Neural progenitor cell (in vitro differentiated cells): ENCODE measurements at regions not wholly inside any gene's neighbourhood (a gene's known extent, or its start where the extent isn't known, plus 50 kb on each side); places are given as distances from the start of the nearest gene placed in this dataset.

Experiments used
- DNase-seq: peaks from one replicate; pipeline ENCODE4 v3.0.0-alpha.2; 2016; ENCODE audit warnings: low spot score
- H2AFZ ChIP-seq: fragments of 200-600 bp; sonication (generic); replicated peaks from 2 replicates; pipeline ENCODE4 v1.6.1; 2016; ENCODE audit warnings: antibody characterized with exemption
- H3F3A ChIP-seq: fragments of 200-600 bp; sonication (generic); 2 replicates; pipeline ENCODE4 v1.6.1; 2016; ENCODE audit warnings: antibody characterized with exemption, low read depth
- H3K27ac ChIP-seq: fragments of 200-600 bp; sonication (generic); 2 replicates; pipeline ENCODE4 v1.5.1; 2016; ENCODE audit warnings: mild to moderate bottlenecking
- H3K27me3 ChIP-seq: fragments of 200-600 bp; sonication (generic); 2 replicates; pipeline ENCODE4 v1.6.1; 2016; ENCODE audit warnings: mild to moderate bottlenecking, moderate library complexity
- H3K36me3 ChIP-seq: fragments of 200-600 bp; sonication (generic); 2 replicates; pipeline ENCODE4 v1.5.1; 2016
- H3K4me1 ChIP-seq: fragments of 200-600 bp; sonication (generic); 2 replicates; pipeline ENCODE4 v1.6.1; 2016; ENCODE audit warnings: mixed run types
- H3K4me2 ChIP-seq: fragments of 200-600 bp; sonication (generic); 2 replicates; pipeline ENCODE4 v1.6.1; 2016
- H3K4me3 ChIP-seq: fragments of 200-600 bp; sonication (generic); 2 replicates; pipeline ENCODE4 v1.5.1; 2016
- H3K79me2 ChIP-seq: fragments of 200-600 bp; sonication (generic); 2 replicates; pipeline ENCODE4 v1.6.1; 2016; ENCODE audit warnings: low read depth
- H3K9ac ChIP-seq: fragments of 200-600 bp; sonication (generic); 2 replicates; pipeline ENCODE4 v1.6.1; 2016
- H3K9me3 ChIP-seq: fragments of 200-600 bp; sonication (generic); 2 replicates; pipeline ENCODE4 v1.5.1; 2016; ENCODE audit warnings: low read depth
- H4K20me1 ChIP-seq: fragments of 200-600 bp; sonication (generic); 2 replicates; pipeline ENCODE4 v1.6.1; 2016; ENCODE audit warnings: low read depth
- H3K27ac Mint-ChIP-seq: 3 replicates; pipeline ENCODE4 v1.8.0; 2021; ENCODE audit warnings: mixed read lengths
- H3K27me3 Mint-ChIP-seq: 2 replicates; pipeline ENCODE4 v1.8.0; 2022; ENCODE audit warnings: low read depth, mild to moderate bottlenecking, inconsistent platforms, moderate library complexity, mixed read lengths; ENCODE audit not compliant: insufficient read depth
- H3K36me3 Mint-ChIP-seq: 3 replicates; pipeline ENCODE4 v1.8.0; 2021; ENCODE audit warnings: mixed read lengths
- H3K4me1 Mint-ChIP-seq: 3 replicates; pipeline ENCODE4 v1.8.0; 2021; ENCODE audit warnings: mixed read lengths
- H3K4me3 Mint-ChIP-seq: 3 replicates; pipeline ENCODE4 v1.8.0; 2021; ENCODE audit warnings: mild to moderate bottlenecking, moderate library complexity, mixed read lengths
- H3K9me3 Mint-ChIP-seq: 3 replicates; pipeline ENCODE4 v1.8.0; 2020; ENCODE audit warnings: mixed read lengths
- CTCF ChIP-seq: fragments of 200-600 bp; sonication (generic); IDR thresholded peaks from 2 replicates; pipeline ENCODE4 v1.5.1; 2017; ENCODE audit warnings: antibody characterized with exemption, mild to moderate bottlenecking
- EZH2 ChIP-seq: fragments of 200-600 bp; sonication (generic); IDR thresholded peaks from 2 replicates; pipeline ENCODE4 v1.6.1; 2017; ENCODE audit warnings: antibody characterized with exemption, mild to moderate bottlenecking, moderate library complexity
- EZH2phosphoT487 ChIP-seq: fragments of 200-600 bp; sonication (generic); IDR thresholded peaks from 2 replicates; pipeline ENCODE4 v1.6.1; 2017; ENCODE audit warnings: antibody characterized with exemption

GRCh38 chr2:221673248-221673647 is 101.1 kb upstream of the EPHA4 start:
- Histone ChIP-seq H4K20me1 (no peaks in the 10 kb centered on the region), H3K4me1 (no peaks in the 10 kb centered on the region), H3F3A (no peaks in the 10 kb centered on the region), H3K9ac (no peak overlapping the region), H3K27ac (no peak overlapping the region), H3K9me3 (no peaks in the 10 kb centered on the region), H3K4me2 (no peak overlapping the region), H3K36me3 (no peaks in the 10 kb centered on the region), H2AFZ (no peak overlapping the region), H3K27me3 (no peaks in the 10 kb centered on the region), H3K4me3 (no peak overlapping the region), H3K79me2 (no peaks in the 10 kb centered on the region)
- H3K9me3 Mint-ChIP-seq, result peaks cover 4% of the 10 kb centered on the region
- no peak overlapping the region for H3K27ac Mint-ChIP-seq
- H3K36me3 Mint-ChIP-seq, result no peaks in the 10 kb centered on the region
- H3K4me3 Mint-ChIP-seq, result no peak overlapping the region
- no peak for DNase-seq
- peaks cover 3% of the 10 kb centered on the region for H3K27me3 Mint-ChIP-seq
- no peak for TF ChIP-seq EZH2phosphoT487
- no peak for TF ChIP-seq CTCF
- no peak for TF ChIP-seq EZH2
- H3K4me1 Mint-ChIP-seq, result no peaks in the 10 kb centered on the region

- no peaks in the 10 kb centered on the region for H3K4me1 ChIP-seq
- H3K9ac ChIP-seq, result no peak overlapping the region
- peaks cover 6% of the 10 kb centered on the region for H3K9me3 Mint-ChIP-seq
- H3K36me3 ChIP-seq, result no peaks in the 10 kb centered on the region
- H3K36me3 Mint-ChIP-seq, result no peaks in the 10 kb centered on the region
- no peaks in the 10 kb centered on the region for H3K27me3 Mint-ChIP-seq
- no peak for TF ChIP-seq EZH2phosphoT487
- TF ChIP-seq EZH2, result no peak
- no peak for TF ChIP-seq CTCF
- no peak for DNase-seq
- H3K27ac Mint-ChIP-seq, result no peak overlapping the region
- H3K4me2 ChIP-seq, result no peak overlapping the region
- no peaks in the 10 kb centered on the region for H3K4me1 Mint-ChIP-seq
- H3K27ac ChIP-seq, result no peak overlapping the region
- no peak overlapping the region for H2AFZ ChIP-seq
- H3K4me3 ChIP-seq, result no peak overlapping the region
- H4K20me1 ChIP-seq, result no peaks in the 10 kb centered on the region
- no peak overlapping the region for H3K4me3 Mint-ChIP-seq
- no peaks in the 10 kb centered on the region for H3K79me2 ChIP-seq
- H3F3A ChIP-seq, result no peaks in the 10 kb centered on the region
- H3K27me3 ChIP-seq, result no peaks in the 10 kb centered on the region
- no peaks in the 10 kb centered on the region for H3K9me3 ChIP-seq
Measured at GRCh38 chr2:221671515-221671914, 99.4 kb upstream of the EPHA4 start.

- H3K27ac Mint-ChIP-seq, result no peak overlapping the region
- no peaks in the 10 kb centered on the region for H3K4me1 ChIP-seq
- H3K79me2 ChIP-seq, result no peaks in the 10 kb centered on the region
- no peak overlapping the region for H3K4me3 Mint-ChIP-seq
- no peaks in the 10 kb centered on the region for H3K36me3 ChIP-seq
- H3F3A ChIP-seq, result no peaks in the 10 kb centered on the region
- no peaks in the 10 kb centered on the region for H3K36me3 Mint-ChIP-seq
- H2AFZ ChIP-seq, result no peak overlapping the region
- no peak overlapping the region for H3K4me3 ChIP-seq
- no peaks in the 10 kb centered on the region for H3K4me1 Mint-ChIP-seq
- no peaks in the 10 kb centered on the region for H3K27me3 ChIP-seq
- H3K27me3 Mint-ChIP-seq, result peaks cover 3% of the 10 kb centered on the region
- H3K4me2 ChIP-seq, result no peak overlapping the region
- no peaks in the 10 kb centered on the region for H4K20me1 ChIP-seq
- peaks cover 12% of the 10 kb centered on the region for H3K9me3 Mint-ChIP-seq
- H3K9ac ChIP-seq, result no peak overlapping the region
- TF ChIP-seq CTCF, result no peak
- TF ChIP-seq EZH2phosphoT487, result no peak
- no peak for TF ChIP-seq EZH2
- no peaks in the 10 kb centered on the region for H3K9me3 ChIP-seq
- no peak overlapping the region for H3K27ac ChIP-seq
- DNase-seq, result no peak
Measured at GRCh38 chr2:221662689-221663391, 90.7 kb upstream of the EPHA4 start.
